NCI-H2196 (cell line): ENCODE measurements at regions not wholly inside any gene's neighbourhood (a gene's known extent, or its start where the extent isn't known, plus 50 kb on each side); places are given as distances from the start of the nearest gene placed in this dataset.

ENCODE experiments used
- DNase-seq: peaks from one replicate; lab custom pipeline; 2025; ENCODE audit not compliant: unreplicated experiment; lab: John Stamatoyannopoulos, UW

DNA sequence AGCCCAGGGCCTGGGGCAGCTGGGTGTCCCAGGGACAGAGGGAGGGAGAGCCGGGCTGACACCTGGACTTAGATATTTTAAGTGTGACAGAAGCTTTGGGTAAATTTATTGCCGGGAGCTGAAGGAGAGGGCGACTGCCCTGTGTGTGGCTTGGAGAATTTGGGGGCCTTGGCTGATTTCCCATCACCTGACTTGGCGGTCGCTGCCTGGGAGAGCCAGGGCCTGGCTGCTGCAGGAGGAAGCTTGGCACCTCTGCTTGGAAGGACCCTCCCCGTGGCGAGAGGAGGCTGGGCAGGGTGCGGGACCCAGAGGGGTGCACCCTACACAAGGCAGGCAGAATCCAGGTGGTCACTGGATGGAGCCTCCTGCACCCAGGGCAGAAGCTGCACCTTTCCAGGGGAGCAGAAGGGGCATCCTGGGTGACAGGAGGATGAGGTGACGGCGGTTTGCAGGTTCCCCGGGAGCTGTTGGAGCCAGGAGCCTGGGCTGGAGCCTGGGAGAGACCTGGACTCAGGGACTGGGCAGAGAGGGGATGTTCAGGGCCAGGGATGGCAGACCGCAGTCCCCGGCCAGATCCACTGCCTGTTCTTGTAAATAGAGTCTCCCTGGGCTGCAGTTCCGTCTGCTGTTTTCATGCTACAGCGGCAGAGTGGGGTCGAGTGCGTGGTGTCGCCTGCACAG is 72.0 kb downstream of the RGS12 start:
- no peak for DNase-seq

DNA sequence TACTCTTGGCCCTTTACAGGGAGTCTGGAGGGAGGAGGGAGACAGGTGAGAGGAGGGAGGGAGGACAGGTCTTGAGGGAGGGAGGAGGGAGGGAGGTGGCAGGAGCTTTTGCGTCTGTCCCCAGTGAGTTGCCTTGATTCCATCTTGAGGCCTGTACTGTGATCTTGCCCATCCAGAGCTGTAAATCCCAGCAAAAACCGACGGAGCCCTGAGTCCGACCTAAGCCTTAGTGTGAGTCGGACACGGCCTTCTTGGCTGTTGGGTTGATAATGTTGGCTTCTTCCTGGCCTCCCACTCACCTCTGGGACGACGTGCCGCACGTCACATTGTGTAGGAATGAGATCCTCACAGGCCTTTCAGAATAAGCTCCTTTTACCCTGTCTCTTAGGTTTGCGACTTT is 72.5 kb downstream of the RGS12 start:
- DNase-seq: no peak

DNA sequence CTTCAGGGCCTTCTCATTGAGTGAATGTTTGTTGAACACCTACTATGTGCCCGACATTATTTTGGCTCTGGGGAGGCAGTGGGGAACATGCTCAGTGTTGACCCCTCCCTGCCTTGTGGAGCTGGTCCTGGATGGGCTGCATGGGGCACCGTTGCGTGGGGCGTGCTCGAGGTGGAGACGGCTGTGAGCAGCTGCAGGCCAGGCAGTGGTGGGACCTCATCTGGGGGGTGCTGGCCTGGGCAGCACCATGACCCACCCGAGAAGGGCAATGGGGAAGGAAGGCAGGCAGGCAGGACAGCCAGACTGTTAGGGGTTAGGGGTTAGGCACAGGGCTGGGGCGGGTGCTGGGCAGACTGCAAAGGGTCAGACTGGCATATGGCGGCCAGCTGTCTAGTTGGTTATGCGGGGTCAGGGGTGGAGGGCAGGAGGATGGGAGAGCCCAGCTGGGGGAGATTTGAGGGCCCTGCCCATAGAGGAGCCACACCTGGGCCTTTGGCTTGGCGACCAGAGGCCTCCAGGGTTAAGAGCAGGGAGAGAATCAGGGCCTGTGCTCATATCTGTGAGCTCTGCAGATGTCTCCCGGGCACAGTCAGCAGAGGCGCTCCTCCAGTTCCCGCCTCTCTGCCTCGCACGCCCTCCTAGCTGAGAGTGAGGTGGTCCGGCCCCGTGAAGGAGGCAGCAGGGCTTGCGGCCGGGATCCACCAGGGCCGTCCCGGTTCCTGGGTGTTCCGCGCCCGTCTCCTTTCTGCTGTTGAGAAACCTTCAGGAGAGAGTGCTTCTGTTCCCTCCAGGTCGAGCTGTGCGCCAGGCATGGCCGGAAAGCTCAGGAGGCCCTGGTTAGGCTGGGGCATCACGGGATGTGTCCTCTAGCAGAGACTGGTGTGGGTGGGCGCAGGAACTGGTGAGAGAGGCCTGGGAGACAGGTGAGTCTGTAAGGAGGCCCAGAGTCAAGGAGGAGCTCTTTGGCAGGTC is 73.3 kb downstream of the RGS12 start:
- no peak for DNase-seq

GRCh38 chr4:3366893-3367775 is 74.3 kb downstream of the RGS12 start:
- no peak for DNase-seq

DNA sequence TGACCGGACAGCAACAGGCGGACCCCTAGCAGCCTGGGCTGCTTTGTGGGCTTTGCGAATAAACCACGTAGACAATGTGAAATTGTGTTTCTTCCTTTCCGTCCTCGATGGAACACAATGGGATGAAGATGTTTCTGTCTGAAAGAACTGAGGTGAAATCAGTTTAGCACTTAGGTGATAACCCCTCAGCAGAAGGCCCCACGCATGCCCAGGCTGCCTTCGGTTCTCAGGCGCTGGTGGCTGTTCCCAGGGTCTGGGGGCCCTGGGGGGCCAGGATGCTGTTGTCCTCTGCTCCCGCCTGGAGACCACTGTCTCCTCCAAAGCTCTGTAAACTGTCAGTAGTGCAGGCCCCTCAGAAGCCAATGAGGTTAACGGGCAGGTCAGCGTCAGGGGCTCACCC is 73.9 kb upstream of the HGFAC start:
- DNase-seq: no peak

- DNase-seq: no peak
Measured at GRCh38 chr4:3368334-3368733, 73.4 kb upstream of the HGFAC start.

DNA sequence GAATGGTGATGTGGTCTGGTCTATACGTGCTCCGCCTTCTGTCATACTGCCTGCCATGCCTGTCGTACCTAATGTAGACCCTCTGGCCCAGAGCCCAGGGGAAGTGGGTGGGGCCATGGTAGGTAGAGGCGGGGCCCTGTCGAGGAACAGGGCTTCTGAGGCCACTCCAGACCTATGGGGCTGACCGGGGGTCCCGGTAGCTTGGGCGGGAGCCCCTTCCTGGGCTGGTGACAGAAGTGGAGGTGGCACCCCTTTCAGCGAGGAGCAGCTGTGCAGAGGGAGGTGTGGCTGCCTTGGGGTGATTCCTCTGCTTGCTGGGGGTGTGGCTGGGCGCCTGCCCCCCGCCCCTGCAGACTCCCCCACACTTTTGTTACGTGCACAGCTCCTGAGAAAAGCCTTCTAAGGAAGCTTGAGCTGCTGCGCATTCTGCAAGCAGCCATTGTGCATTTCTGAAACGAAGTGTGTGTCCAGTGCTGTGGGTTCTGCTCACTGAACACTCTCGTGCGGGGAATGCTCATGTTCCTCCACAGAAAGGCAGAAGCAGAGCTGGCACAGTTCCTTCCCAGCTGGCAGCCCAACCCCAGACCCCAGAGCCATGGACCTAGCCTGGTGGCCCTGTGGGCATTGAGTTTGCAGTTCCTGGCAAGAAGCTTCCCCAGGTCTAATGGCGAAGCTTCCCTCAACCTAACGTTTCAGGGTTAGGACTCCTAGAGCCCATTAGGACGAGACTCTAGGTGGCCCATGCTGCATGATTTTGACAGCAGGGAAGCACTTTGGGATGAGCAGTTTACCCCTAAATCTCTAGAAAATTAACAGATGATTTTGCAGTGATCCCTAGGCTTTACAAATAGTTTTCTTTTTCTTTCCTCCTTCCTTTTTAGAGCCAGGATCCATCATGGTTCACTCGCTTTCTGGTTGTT is 72.7 kb upstream of the HGFAC start:
- DNase-seq: no peak

- DNase-seq: peak; percentile 3
Measured at GRCh38 chr4:3369781-3370674, 71.7 kb upstream of the HGFAC start.

DNA sequence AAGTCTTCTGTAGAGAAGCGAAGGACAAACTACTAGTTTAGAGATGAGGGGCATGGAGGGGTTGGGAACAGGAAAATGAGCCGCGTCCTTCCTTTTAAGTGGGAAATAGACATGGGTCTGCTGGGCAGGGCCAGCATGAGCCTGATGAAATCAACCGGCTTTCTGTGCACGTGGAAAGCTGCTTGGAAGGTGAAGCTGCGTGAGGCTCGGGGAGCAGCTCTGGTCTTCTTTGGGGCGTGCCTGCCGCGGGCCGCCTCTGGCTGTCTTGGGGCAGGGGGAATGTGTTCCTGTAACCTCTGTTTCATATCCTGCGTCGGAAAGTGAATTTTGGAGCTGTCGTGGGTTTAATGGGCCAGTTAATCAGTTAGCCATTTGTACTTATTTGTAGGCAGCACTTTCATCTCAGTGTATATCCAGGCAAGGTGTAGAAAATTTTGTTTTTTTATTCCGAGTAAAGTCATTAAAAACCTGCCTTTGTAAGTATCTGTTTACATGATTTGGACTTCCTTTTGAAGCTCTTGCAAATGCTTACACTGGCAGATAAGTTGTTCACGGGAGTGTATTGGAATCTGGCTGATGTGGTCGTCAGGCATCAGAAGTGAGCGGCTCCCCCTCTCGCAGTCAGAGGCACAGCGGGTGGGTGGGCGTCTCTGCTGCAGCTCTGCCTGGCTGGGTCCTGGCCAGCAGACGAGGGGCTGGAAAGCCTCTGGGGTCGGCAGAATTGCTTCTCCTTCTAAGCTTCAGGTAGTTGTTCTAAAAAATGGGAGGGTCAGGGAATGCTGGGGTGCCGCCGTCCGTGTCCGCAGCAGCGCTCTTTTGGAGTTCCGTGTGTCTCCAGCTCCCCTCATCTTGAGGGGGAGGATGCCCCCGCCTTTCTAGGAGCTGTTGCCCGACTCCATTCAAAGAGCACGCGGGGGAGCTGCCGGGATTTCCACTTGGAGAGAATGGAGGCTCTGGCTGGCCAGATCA is 70.5 kb upstream of the HGFAC start:
- no peak for DNase-seq

- DNase-seq: no peak
Measured at GRCh38 chr4:3372264-3372932, 69.4 kb upstream of the HGFAC start.

DNA sequence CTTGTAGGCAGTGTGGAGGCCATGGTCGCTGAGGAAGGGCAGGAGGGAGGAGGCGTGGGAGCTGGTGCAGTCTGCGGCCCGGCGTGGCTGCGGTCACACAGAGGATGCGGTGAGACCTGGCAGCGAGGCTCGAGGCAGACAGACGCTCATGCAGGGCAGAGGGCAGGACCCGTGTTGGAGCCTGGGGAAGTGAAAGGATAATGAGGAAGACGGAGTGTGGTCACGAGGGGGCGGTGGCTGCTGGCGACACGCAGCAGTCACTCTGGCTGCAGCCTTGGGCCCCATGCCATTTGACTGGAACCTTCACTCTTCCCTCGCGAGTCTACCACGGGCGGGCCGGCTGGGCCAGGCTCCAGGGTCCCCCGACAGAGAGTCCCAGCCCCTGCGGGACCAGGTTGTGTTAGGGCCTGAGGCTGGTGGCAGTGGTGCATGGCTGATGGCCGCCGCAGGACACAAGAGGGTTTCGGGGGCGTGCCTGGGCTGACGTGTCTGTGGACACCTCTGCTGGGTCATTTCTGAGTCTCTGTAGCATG is 68.8 kb upstream of the HGFAC start:
- no peak for DNase-seq

- no peak for DNase-seq
Measured at GRCh38 chr4:3373468-3373867, 68.3 kb upstream of the HGFAC start.

DNA sequence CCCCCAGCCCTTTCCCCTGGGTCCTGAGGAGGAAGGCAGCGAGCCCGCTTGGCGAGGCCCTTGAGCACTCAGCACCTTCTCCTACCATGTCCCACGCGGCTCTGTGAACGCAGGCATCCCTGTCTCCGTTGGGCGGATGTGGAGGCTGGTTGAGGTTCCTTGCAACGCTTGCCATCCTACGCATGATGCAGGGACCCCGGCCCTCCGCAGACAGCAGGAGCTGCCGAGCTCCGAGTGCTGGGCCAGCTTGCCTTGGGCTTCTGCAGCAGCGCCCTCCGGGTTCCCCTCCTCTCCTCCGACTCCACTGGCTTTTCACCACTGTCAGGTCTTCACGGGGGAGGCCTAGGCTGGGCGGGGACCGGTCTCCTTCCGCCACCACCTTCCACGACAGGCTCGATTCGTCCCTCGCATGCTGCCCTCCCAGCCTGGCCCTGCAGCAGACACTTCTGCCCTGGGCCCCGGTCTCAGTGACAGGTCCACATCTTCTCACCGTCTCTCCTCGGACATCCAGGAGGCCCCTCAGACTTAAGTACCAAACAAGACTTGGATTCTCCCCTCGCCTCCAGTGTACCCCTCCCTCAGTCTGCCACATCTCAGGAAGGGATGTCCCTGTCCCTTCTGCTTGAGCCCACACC is 67.6 kb upstream of the HGFAC start:
- no peak for DNase-seq

DNA sequence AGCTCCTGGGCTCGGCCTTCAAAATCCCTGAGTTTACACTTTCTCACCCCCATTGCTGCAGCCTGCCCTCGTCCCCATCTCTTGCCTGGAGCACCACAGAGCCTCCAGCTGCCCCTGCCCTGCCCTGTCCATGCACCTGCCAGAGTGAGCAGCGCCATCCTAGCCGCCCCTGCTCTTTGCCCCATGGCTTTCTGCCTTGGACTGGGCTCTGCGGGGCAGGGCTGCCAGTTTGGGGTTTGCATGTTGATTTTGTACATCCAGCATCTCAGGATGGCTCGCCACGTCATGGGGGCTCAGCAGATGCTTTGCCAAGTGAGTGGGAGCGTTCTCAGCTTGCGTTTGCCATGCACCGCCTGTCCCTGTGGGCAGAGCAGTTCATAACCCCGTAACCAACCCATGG is 67.1 kb upstream of the HGFAC start:
- DNase-seq: no peak

DNA sequence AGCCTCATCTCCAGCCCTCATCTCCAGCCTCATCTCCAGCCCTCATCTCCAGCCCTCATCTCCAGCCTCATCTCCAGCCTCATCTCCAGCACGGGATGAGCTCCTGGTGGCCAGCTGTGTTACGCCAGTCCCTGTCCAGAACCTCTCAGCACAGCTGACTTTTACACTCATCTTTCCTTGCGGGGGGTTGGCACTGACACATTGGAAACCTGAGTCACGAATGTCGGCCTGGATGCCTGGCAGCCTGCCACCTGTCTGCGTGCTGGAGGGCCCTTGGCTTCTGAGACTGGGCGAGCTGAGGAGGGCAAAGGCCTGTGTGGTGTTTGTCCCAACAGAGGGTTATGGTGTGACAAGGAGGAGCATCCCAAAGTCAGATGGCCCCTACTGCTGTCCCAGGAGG is 66.1 kb upstream of the HGFAC start:
- peak; percentile 70 for DNase-seq

DNA sequence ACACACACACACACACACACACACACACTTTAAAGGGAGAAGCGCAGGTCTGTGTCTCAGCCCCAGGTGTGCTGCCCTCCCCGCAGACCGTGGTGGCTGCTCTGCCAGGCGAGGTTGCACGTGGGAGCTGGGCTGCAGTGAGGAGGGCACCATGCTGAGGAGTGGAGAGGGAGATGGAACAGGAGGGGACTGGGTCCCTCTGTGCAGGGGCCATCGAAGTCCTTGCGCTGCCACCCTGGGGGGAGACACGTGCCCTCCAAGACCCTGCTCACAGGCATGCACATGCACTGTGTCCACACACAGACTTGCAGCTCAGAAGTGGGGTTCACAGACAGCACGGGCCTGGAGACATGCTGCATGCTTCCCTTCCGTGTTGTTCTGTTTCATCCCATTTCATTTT is 65.5 kb upstream of the HGFAC start:
- DNase-seq: no peak

GRCh38 chr4:3377557-3377956 is 64.2 kb upstream of the HGFAC start:
- DNase-seq: no peak
